ENCODE measurements at regions not wholly inside any gene's neighbourhood (a gene's known extent, or its start where the extent isn't known, plus 50 kb on each side); places are given as distances from the start of the nearest gene placed in this dataset.
"Not testable (repeated sequence)": the region's sequence is repeated elsewhere in the genome, so short reads cannot be mapped to it uniquely, and the experiment has no call there.

DNA sequence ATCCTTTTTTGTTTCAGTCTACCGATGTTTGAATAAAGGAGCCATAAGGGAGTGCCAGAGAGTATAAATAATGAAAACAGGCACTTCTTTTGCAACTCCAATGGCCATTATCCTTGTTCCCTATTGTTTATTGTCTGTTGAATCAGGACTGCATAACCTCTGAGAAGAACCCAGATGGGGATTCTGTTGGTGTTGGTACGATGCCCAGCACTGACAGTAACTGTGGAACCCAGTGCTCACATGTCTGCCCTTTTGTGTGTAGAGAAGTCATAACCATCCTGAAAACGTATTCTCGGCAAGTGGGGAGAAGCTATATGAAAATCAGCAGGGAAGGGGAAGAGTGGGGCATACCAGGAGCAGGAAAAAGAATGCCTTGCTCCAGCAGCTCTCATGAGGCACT is 195.1 kb upstream of the EDNRA start:
- TF ChIP-seq CTCF (conservative IDR thresholded peaks at IDR 0.05; ENCODE audit: low read depth, low read length), result no peak
- no peak overlapping the region for H3K4me3 ChIP-seq (ENCODE audit: low read depth, low read length)
- DNase-seq (ENCODE audit: low read depth), result no peak

- no peak overlapping the region for H3K4me3 ChIP-seq (ENCODE audit: low read depth, low read length)
- no peak for TF ChIP-seq CTCF (conservative IDR thresholded peaks at IDR 0.05; ENCODE audit: low read depth, low read length)
- DNase-seq (ENCODE audit: low read depth), result no peak
Observed at GRCh38 chr4:147286846-147287587, 193.9 kb upstream of the EDNRA start.

DNA sequence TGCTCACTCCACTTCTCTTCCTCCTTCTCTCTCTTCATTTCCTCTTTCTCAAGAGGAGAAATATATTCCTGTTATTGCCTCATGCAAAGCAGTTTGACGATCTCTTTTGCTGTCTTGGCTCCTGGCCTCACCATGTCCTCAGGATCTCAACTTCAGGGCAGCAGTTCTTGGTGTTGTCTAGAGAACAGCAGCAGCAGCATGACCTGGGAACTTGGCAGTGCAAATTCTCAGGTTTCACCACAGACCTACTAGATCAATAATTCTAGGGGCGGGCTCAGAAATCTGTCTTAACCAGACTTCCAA is 193.4 kb upstream of the EDNRA start:
- TF ChIP-seq CTCF (conservative IDR thresholded peaks at IDR 0.05; ENCODE audit: low read depth, low read length), result no peak
- H3K4me3 ChIP-seq (ENCODE audit: low read depth, low read length), result no peak overlapping the region
- DNase-seq (ENCODE audit: low read depth), result no peak

GRCh38 chr4:147288512-147288911 is 192.4 kb upstream of the EDNRA start:
- TF ChIP-seq CTCF (conservative IDR thresholded peaks at IDR 0.05; ENCODE audit: low read depth, low read length), result no peak
- H3K4me3 ChIP-seq (ENCODE audit: low read depth, low read length), result no peak overlapping the region
- no peak for DNase-seq (ENCODE audit: low read depth)

DNA sequence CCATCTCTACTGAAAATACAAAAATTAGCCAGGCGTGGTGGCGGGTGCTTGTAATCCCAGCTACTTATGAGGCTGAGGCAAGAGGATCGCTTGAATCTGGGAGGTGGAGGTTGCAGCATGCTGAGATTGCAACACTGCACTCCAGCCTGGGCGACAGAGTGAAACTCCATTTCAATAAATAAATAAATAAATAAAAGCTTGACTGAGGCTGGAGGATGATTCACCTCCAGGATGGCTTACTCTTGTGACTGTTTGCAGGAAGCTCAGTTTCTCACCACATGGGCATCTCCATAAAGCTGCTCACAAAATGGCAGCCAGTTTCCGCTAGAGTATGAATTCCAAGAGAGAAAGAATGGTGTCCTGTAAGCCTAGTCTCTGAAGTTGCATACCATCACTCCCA is 191.7 kb upstream of the EDNRA start:
- no peak overlapping the region for H3K4me3 ChIP-seq (ENCODE audit: low read depth, low read length)
- no peak for DNase-seq (ENCODE audit: low read depth)
- TF ChIP-seq CTCF (conservative IDR thresholded peaks at IDR 0.05; ENCODE audit: low read depth, low read length), result no peak

- not testable (repeated sequence) for DNase-seq (ENCODE audit: low read depth); H3K4me3 ChIP-seq (ENCODE audit: low read depth, low read length)
Observed at GRCh38 chr4:147292604-147293313, 188.1 kb upstream of the EDNRA start.

- H3K4me3 ChIP-seq (ENCODE audit: low read depth, low read length); DNase-seq (ENCODE audit: low read depth): not testable (repeated sequence)
Observed at GRCh38 chr4:147293314-147293677, 187.6 kb upstream of the EDNRA start.

DNA sequence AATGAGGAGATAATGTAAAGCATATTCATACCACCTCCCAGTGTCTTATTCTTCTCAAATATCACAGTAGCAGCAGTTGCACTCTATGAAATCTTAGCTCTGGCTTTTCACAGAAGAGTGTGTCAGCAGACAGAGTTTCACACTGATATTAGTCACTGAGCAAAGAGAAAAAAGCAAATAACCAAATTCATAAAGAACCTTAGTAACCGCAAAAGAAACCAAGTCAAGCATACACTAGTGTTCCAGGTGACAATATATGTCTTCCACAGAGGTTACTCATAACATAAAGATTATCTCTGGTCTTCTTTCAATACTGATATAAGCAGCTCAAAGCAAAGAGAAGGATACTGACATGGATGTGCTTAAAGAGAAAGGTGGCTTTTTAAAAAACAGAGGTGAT is 181.7 kb upstream of the EDNRA start:
- DNase-seq (ENCODE audit: low read depth), result no peak
- H3K4me3 ChIP-seq (ENCODE audit: low read depth, low read length), result no peak overlapping the region
- no peak for TF ChIP-seq CTCF (conservative IDR thresholded peaks at IDR 0.05; ENCODE audit: low read depth, low read length)
